HL-60 (cell line): ENCODE measurements at regions not wholly inside any gene's neighbourhood (a gene's known extent, or its start where the extent isn't known, plus 50 kb on each side); places are given as distances from the start of the nearest gene placed in this dataset.

Source experiments
- DNase-seq, 2 experiments: peaks; one replicate each; pipeline ENCODE4 v3.0.0-alpha.2; 2010 to 2020; ENCODE audit warnings: low read depth in 1 of 2, low spot score in 1 of 2
- H3K27ac ChIP-seq: fragments of 250-450 bp; sonication (Bioruptor Pico); replicated peaks from 2 replicates; pipeline ENCODE4 v1.5.1; 2020; ENCODE audit warnings: mild to moderate bottlenecking, moderate library complexity
- H3K27me3 ChIP-seq: fragments of 250-450 bp; sonication (Bioruptor Pico); 2 replicates; pipeline ENCODE4 v1.5.1; 2021; ENCODE audit warnings: mild to moderate bottlenecking, moderate library complexity; ENCODE audit not compliant: insufficient read depth, poor library complexity, severe bottlenecking
- H3K4me3 ChIP-seq: replicated peaks from 2 replicates; pipeline ENCODE4 v1.5.1; 2011; ENCODE audit warnings: mild to moderate bottlenecking, control low read depth, low read length; ENCODE audit not compliant: insufficient read depth
- CTCF ChIP-seq: IDR thresholded peaks from one replicate; pipeline ENCODE4 v1.5.1; 2011; ENCODE audit warnings: low read length, control low read depth, inconsistent platforms; ENCODE audit not compliant: insufficient read depth
- GABPA ChIP-seq: IDR thresholded peaks from 2 replicates; pipeline ENCODE4 v1.6.1; 2012; ENCODE audit warnings: low read depth
- POLR2AphosphoS5 ChIP-seq: IDR thresholded peaks from 2 replicates; pipeline ENCODE4 v1.6.1; 2012; ENCODE audit warnings: low read depth
- REST ChIP-seq: IDR thresholded peaks from 2 replicates; pipeline ENCODE4 v1.6.1; 2012; ENCODE audit warnings: low read depth; ENCODE audit not compliant: insufficient replicate concordance
- SPI1 ChIP-seq: IDR thresholded peaks from 2 replicates; pipeline ENCODE4 v1.6.1; 2012; ENCODE audit warnings: low read depth, mild to moderate bottlenecking, borderline replicate concordance

GRCh38 chr5:87826507-87826906 lies 413.8 kb upstream of the CCNH start:
- Histone ChIP-seq H3K27me3 (no peaks in the 10 kb centered on the region), H3K27ac (no peak overlapping the region), H3K4me3 (no peak overlapping the region)
- TF ChIP-seq SPI1 (no peak), POLR2AphosphoS5 (no peak), REST (no peak), GABPA (no peak), CTCF (no peak)
- DNase-seq = no peak

DNA sequence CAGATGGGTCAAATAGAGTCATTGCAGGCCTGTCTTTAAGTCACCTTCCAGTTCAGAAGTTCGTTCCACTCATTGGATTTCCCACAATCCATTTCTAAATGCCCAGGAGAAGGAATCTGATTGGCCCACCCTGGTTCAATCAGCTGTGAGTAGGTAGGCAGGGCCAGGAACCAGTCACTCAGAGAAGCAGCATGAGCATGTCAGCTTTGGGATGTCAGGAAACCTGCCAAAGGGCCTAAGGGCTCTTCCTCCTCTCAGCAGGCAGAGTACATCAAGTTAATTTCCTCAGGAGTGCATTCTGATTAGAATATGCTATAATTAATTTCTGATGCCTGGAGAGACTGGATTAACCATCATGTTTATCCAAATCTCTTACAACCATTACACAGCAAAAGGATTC lies 412.9 kb upstream of the CCNH start:
- no peak overlapping the region for H3K27ac ChIP-seq
- H3K4me3 ChIP-seq = no peak overlapping the region
- TF ChIP-seq GABPA (no peak), POLR2AphosphoS5 (no peak), SPI1 (no peak), REST (no peak), CTCF (no peak)
- DNase-seq = no peak
- no peaks in the 10 kb centered on the region for H3K27me3 ChIP-seq

- Histone ChIP-seq H3K4me3 (no peak overlapping the region), H3K27me3 (no peaks in the 10 kb centered on the region), H3K27ac (no peak overlapping the region)
- TF ChIP-seq REST = no peak
- TF ChIP-seq GABPA = no peak
- TF ChIP-seq CTCF = no peak
- no peak for TF ChIP-seq POLR2AphosphoS5
- TF ChIP-seq SPI1 = no peak
- no peak for DNase-seq
Observed at GRCh38 chr5:87807783-87808182, 395.1 kb upstream of the CCNH start.
